Suprapubic skin (tissue), 3 donors: ENCODE measurements at regions not wholly inside any gene's neighbourhood (a gene's known extent, or its start where the extent isn't known, plus 50 kb on each side); places are given as distances from the start of the nearest gene placed in this dataset.

Source experiments
- POLR2AphosphoS5 ChIP-seq, 3 donors: sonication (generic); formaldehyde crosslinking; IDR thresholded peaks; one replicate each; pipeline ENCODE4 v1.6.1; 2017; ENCODE audit warnings: antibody characterized with exemption in 3 of 3
- TF ChIP-seq, protein P1 (sequence below), 2 donors: fragments of 200-600 bp in 1 of 2; fragments of 450-650 bp in 1 of 2; sonication (generic) in 1 of 2; IDR thresholded peaks; one replicate each; pipeline ENCODE4 v1.5.1; 2016 to 2019; ENCODE audit warnings: antibody characterized with exemption in 2 of 2, mild to moderate bottlenecking in 1 of 2, moderate library complexity in 1 of 2

DNA sequence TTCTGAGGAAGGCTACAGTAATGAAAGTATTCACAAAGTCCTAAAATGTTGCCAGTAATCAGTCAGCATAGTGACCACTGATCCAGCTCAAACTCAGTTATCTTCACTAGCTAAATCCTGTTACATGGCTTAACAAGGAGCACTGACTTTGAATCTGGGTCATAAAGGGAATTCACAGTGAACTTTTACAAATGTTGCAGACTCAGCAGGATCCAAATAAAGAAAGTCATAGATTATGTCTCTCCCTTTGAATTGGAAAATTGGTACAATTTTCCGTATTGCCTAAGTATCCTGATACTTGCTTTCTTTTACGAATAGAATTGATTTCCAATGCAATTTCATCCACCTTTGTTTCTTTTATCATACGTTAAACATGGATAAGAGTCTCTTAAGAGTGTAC is 431.5 kb upstream of the CNTN6 start:
- TF ChIP-seq, protein P1, sequence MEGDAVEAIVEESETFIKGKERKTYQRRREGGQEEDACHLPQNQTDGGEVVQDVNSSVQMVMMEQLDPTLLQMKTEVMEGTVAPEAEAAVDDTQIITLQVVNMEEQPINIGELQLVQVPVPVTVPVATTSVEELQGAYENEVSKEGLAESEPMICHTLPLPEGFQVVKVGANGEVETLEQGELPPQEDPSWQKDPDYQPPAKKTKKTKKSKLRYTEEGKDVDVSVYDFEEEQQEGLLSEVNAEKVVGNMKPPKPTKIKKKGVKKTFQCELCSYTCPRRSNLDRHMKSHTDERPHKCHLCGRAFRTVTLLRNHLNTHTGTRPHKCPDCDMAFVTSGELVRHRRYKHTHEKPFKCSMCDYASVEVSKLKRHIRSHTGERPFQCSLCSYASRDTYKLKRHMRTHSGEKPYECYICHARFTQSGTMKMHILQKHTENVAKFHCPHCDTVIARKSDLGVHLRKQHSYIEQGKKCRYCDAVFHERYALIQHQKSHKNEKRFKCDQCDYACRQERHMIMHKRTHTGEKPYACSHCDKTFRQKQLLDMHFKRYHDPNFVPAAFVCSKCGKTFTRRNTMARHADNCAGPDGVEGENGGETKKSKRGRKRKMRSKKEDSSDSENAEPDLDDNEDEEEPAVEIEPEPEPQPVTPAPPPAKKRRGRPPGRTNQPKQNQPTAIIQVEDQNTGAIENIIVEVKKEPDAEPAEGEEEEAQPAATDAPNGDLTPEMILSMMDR (IDR thresholded peaks at IDR 0.05) = no peak
- no peak for TF ChIP-seq POLR2AphosphoS5 (IDR thresholded peaks at IDR 0.05)
